Fibroblast of lung (primary cell): ENCODE measurements at regions not wholly inside any gene's neighbourhood (a gene's known extent, or its start where the extent isn't known, plus 50 kb on each side); places are given as distances from the start of the nearest gene placed in this dataset.

Source experiments
- DNase-seq, 2 donors: peaks; one replicate each; pipeline versions ENCODE4 v3.0.0 to v3.0.0-alpha.2; 2010; ENCODE audit warnings: low read depth in 2 of 2
- H2AFZ ChIP-seq: 2 replicates; pipeline ENCODE4 v1.5.1; 2012; ENCODE audit warnings: low read length, control low read depth, inconsistent platforms
- H3K27ac ChIP-seq: 2 replicates; pipeline ENCODE4 v1.5.1; 2011; ENCODE audit warnings: low read length, control low read depth; ENCODE audit not compliant: insufficient read depth
- H3K27me3 ChIP-seq: 2 replicates; pipeline ENCODE4 v1.5.1; 2011; ENCODE audit warnings: mild to moderate bottlenecking, low read length; ENCODE audit not compliant: control insufficient read depth, insufficient read depth
- H3K36me3 ChIP-seq: 2 replicates; pipeline ENCODE4 v1.5.1; 2011; ENCODE audit warnings: low read length; ENCODE audit not compliant: control insufficient read depth, insufficient read depth
- H3K4me1 ChIP-seq: 2 replicates; pipeline ENCODE4 v1.5.1; 2011; ENCODE audit warnings: low read length; ENCODE audit not compliant: control insufficient read depth, insufficient read depth; ENCODE audit errors: extremely low read depth
- H3K4me2 ChIP-seq: 2 replicates; pipeline ENCODE4 v1.5.1; 2011; ENCODE audit warnings: low read length, control low read depth; ENCODE audit not compliant: insufficient read depth; ENCODE audit errors: extremely low read depth
- H3K4me3 ChIP-seq, 4 experiments: fragments of 200-600 bp in 1 of 4; sonication (generic) in 1 of 4; replicated peaks in 1 of 4; 2 replicates each; pipeline ENCODE4 v1.5.1; 2011 to 2016; ENCODE audit warnings: low read length in 4 of 4, low read depth in 3 of 4, mild to moderate bottlenecking in 3 of 4, control low read depth in 2 of 4, inconsistent platforms in 1 of 4, mixed read lengths in 1 of 4; ENCODE audit not compliant: insufficient read depth in 1 of 4; ENCODE audit errors: control extremely low read depth in 1 of 4
- H3K79me2 ChIP-seq: 2 replicates; pipeline ENCODE4 v1.5.1; 2012; ENCODE audit warnings: mild to moderate bottlenecking, low read length, inconsistent platforms; ENCODE audit not compliant: control insufficient read depth, insufficient read depth
- H3K9ac ChIP-seq: 2 replicates; pipeline ENCODE4 v1.5.1; 2011; ENCODE audit warnings: mild to moderate bottlenecking, low read length, control low read depth; ENCODE audit not compliant: insufficient read depth
- H3K9me3 ChIP-seq: 2 replicates; pipeline ENCODE4 v1.5.1; 2012; ENCODE audit warnings: low read depth, low read length; ENCODE audit not compliant: control insufficient read depth, insufficient read depth
- H4K20me1 ChIP-seq: 2 replicates; pipeline ENCODE4 v1.5.1; 2011; ENCODE audit warnings: low read length; ENCODE audit not compliant: control insufficient read depth, insufficient read depth; ENCODE audit errors: extremely low read depth
- CTCF ChIP-seq, 2 donors: IDR thresholded peaks in 1 of 2; conservative IDR thresholded peaks in 1 of 2; 1 replicate in 1 of 2; 2 replicates in 1 of 2; pipeline ENCODE4 v1.5.1; 2011 to 2012; ENCODE audit warnings: low read length in 2 of 2, control low read depth in 1 of 2, inconsistent platforms in 1 of 2, low read depth in 1 of 2, mild to moderate bottlenecking in 1 of 2
- EZH2 ChIP-seq: IDR thresholded peaks from 2 replicates; pipeline ENCODE4 v1.5.1; 2012; ENCODE audit warnings: low read length, control low read depth, mild to moderate bottlenecking; ENCODE audit errors: missing control alignments

- Histone ChIP-seq H3K27ac (no peak overlapping the region), H3K9me3 (no peaks in the 10 kb centered on the region), H2AFZ (no peak overlapping the region), H3K9ac (no peak overlapping the region), H3K36me3 (no peaks in the 10 kb centered on the region), H3K4me2 (no peak overlapping the region), H4K20me1 (no peaks in the 10 kb centered on the region), H3K4me1 (no peaks in the 10 kb centered on the region), H3K79me2 (no peaks in the 10 kb centered on the region), H3K4me3 (no peak overlapping the region), H3K27me3 (no peaks in the 10 kb centered on the region)
- DNase-seq: no peak
- TF ChIP-seq CTCF (conservative IDR thresholded peaks at IDR 0.05 in 1 of 2, IDR thresholded peaks at IDR 0.05 in 1 of 2; ENCODE audit: low read depth in 1 of 2, low read length in 2 of 2) (no peak), EZH2 (no peak)
Measured at GRCh38 chr4:29566371-29566770, 1153.8 kb upstream of the PCDH7 start.

GRCh38 chr4:29571322-29571721 lies 1148.8 kb upstream of the PCDH7 start:
- H3K9me3 ChIP-seq: no peaks in the 10 kb centered on the region
- H3K27ac ChIP-seq: no peak overlapping the region
- no peaks in the 10 kb centered on the region for H3K4me1 ChIP-seq
- H3K4me3 ChIP-seq: no peak overlapping the region
- no peaks in the 10 kb centered on the region for H3K27me3 ChIP-seq
- H3K4me2 ChIP-seq: no peak overlapping the region
- TF ChIP-seq EZH2 (no peak), CTCF (conservative IDR thresholded peaks at IDR 0.05 in 1 of 2, IDR thresholded peaks at IDR 0.05 in 1 of 2; ENCODE audit: low read depth in 1 of 2, low read length in 2 of 2) (no peak)
- no peaks in the 10 kb centered on the region for H4K20me1 ChIP-seq
- H3K79me2 ChIP-seq: no peaks in the 10 kb centered on the region
- DNase-seq: no peak
- no peak overlapping the region for H2AFZ ChIP-seq
- H3K9ac ChIP-seq: no peak overlapping the region
- no peaks in the 10 kb centered on the region for H3K36me3 ChIP-seq

GRCh38 chr4:29578329-29578728 lies 1141.8 kb upstream of the PCDH7 start:
- H3K4me1 ChIP-seq: no peaks in the 10 kb centered on the region
- H2AFZ ChIP-seq: no peak overlapping the region
- no peaks in the 10 kb centered on the region for H3K27me3 ChIP-seq
- DNase-seq: no peak
- H3K79me2 ChIP-seq: no peaks in the 10 kb centered on the region
- no peaks in the 10 kb centered on the region for H3K36me3 ChIP-seq
- no peaks in the 10 kb centered on the region for H3K9me3 ChIP-seq
- no peak overlapping the region for H3K4me2 ChIP-seq
- H3K9ac ChIP-seq: no peak overlapping the region
- H3K4me3 ChIP-seq: no peak overlapping the region
- no peak overlapping the region for H3K27ac ChIP-seq
- TF ChIP-seq EZH2: no peak
- TF ChIP-seq CTCF (conservative IDR thresholded peaks at IDR 0.05 in 1 of 2, IDR thresholded peaks at IDR 0.05 in 1 of 2; ENCODE audit: low read depth in 1 of 2, low read length in 2 of 2): no peak
- no peaks in the 10 kb centered on the region for H4K20me1 ChIP-seq
